ENCODE measurements at regions not wholly inside any gene's neighbourhood (a gene's known extent, or its start where the extent isn't known, plus 50 kb on each side); places are given as distances from the start of the nearest gene placed in this dataset.

DNA sequence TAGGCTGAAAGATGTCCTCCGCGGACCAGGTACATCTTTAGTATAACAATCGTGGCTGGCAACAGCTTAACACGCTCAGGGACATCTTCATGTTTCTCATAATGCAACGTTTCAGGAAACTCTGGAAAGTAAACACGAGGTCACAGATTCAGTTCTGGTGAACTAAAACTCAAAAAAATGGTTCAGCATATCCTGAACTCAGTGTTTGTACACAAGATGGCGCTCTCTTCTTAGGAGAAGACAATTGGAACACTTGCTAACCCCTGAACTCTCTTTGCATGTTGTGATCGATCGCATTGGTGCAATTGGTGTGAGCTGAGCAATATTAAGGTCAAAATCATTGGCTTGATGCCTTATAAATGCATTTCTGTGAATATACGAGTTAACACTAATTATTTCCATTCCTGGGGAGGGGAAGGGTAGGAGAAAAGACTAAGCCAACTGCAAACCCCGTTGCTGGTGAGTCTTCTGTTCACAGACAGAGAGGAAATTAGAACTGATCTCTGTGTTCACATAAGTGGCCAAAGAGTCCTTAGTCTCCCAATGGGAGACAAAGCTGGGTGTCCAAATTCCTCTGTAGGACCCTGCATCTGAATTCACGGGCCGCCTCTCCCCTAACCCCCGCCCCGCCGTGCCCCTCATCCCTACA lies 52.6 kb upstream of the FAM180A start:
- TF ChIP-seq, protein P1, sequence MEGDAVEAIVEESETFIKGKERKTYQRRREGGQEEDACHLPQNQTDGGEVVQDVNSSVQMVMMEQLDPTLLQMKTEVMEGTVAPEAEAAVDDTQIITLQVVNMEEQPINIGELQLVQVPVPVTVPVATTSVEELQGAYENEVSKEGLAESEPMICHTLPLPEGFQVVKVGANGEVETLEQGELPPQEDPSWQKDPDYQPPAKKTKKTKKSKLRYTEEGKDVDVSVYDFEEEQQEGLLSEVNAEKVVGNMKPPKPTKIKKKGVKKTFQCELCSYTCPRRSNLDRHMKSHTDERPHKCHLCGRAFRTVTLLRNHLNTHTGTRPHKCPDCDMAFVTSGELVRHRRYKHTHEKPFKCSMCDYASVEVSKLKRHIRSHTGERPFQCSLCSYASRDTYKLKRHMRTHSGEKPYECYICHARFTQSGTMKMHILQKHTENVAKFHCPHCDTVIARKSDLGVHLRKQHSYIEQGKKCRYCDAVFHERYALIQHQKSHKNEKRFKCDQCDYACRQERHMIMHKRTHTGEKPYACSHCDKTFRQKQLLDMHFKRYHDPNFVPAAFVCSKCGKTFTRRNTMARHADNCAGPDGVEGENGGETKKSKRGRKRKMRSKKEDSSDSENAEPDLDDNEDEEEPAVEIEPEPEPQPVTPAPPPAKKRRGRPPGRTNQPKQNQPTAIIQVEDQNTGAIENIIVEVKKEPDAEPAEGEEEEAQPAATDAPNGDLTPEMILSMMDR (IDR thresholded peaks at IDR 0.05) = peak; percentile 81
- H3K4me1 ChIP-seq (ENCODE audit: insufficient read depth, low read length) = peaks cover 8% of the 10 kb centered on the region
- no peak overlapping the region for H3K27ac ChIP-seq (ENCODE audit: low read depth in 1 of 2, low read length in 2 of 2)
- Mint-ChIP-seq H3K9me3 (no peaks in the 10 kb centered on the region), H3K36me3 (ENCODE audit: low read depth) (no peaks in the 10 kb centered on the region), H3K4me3 (no peak overlapping the region), H3K27ac (no peak overlapping the region), H3K4me1 (ENCODE audit: low read depth) (peaks cover 6% of the 10 kb centered on the region), H3K27me3 (peaks cover 13% of the 10 kb centered on the region)
- H3K9me3 ChIP-seq (ENCODE audit: control insufficient read depth in 1 of 2, insufficient read depth in 1 of 2, low read length in 2 of 2) = no peaks in the 10 kb centered on the region
- ATAC-seq (ENCODE audit: poor library complexity) (peak; percentile 54), DNase-seq (peak in 6 of 14 experiments; percentile 9 to 77 (median 56))
- intact Hi-C loops (cut with DNase I, micrococcal nuclease) = loop anchor here (1.0 to 5.0 kb wide), 3 partner anchors 207 to 1646 kb away; no protein-coding TSS in a partner anchor
- no peak overlapping the region for H3K4me3 ChIP-seq (ENCODE audit: low read length)
- ChIA-PET CTCF (interaction anchor here (0.8 to 2.0 kb wide), 2 partner anchors 208 to 223 kb away, joined by 3 to 17 read pairs; no protein-coding TSS in a partner anchor), POLR2A (no interaction called here)
- peaks cover 0 to 3% of the 10 kb centered on the region in 2 experiments for H3K27me3 ChIP-seq (ENCODE audit: control insufficient read depth in 1 of 2, insufficient read depth in 2 of 2, low read length in 2 of 2)
- H3K36me3 ChIP-seq (ENCODE audit: insufficient read depth, low read length) = no peaks in the 10 kb centered on the region

DNA sequence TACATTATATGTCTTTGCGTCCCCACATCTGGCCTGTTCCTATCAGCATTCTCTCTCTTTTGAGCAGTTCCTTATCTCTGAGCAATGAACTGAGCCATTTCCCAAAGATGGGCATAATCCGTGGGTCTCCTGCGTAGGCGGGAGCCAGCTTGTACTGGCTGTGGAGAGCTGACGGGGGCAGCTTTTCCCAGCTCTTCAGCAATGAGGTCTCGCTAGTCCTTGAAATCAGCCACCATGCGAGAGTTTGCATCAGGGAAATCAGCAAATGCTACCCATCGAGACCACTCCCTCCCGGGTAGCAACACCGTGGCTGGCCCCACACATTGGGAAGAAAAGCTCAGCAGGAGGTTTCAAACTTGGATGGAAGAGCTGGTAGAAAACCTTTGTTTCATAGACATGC lies 51.9 kb upstream of the FAM180A start:
- intact Hi-C loops (cut with DNase I, micrococcal nuclease) = loop anchor here in 1 of 2 experiments (5.0 kb wide), 1 partner anchor 1647 kb away; no protein-coding TSS in a partner anchor
- H3K4me3 ChIP-seq (ENCODE audit: low read length) = no peak overlapping the region
- DNase-seq (no peak), ATAC-seq (ENCODE audit: poor library complexity) (no peak)
- no peak overlapping the region for H3K27ac Mint-ChIP-seq
- H3K9me3 ChIP-seq (ENCODE audit: control insufficient read depth in 1 of 2, insufficient read depth in 1 of 2, low read length in 2 of 2) = no peaks in the 10 kb centered on the region
- peaks cover 13% of the 10 kb centered on the region for H3K27me3 Mint-ChIP-seq
- TF ChIP-seq, protein P1 (IDR thresholded peaks at IDR 0.05) = no peak
- ChIA-PET POLR2A (no interaction called here), CTCF (interaction anchor here (2.0 kb wide), 1 partner anchor 209 kb away, joined by 17 read pairs; no protein-coding TSS in a partner anchor)
- H3K36me3 Mint-ChIP-seq (ENCODE audit: low read depth) = no peaks in the 10 kb centered on the region
- H3K27me3 ChIP-seq (ENCODE audit: control insufficient read depth in 1 of 2, insufficient read depth in 2 of 2, low read length in 2 of 2) = peaks cover 0 to 3% of the 10 kb centered on the region in 2 experiments
- H3K4me1 Mint-ChIP-seq (ENCODE audit: low read depth) = peaks cover 6% of the 10 kb centered on the region
- no peak overlapping the region for H3K27ac ChIP-seq (ENCODE audit: low read depth in 1 of 2, low read length in 2 of 2)
- H3K9me3 Mint-ChIP-seq = no peaks in the 10 kb centered on the region
- no peaks in the 10 kb centered on the region for H3K36me3 ChIP-seq (ENCODE audit: insufficient read depth, low read length)
- no peak overlapping the region for H3K4me3 Mint-ChIP-seq
- peaks cover 8% of the 10 kb centered on the region for H3K4me1 ChIP-seq (ENCODE audit: insufficient read depth, low read length)

DNA sequence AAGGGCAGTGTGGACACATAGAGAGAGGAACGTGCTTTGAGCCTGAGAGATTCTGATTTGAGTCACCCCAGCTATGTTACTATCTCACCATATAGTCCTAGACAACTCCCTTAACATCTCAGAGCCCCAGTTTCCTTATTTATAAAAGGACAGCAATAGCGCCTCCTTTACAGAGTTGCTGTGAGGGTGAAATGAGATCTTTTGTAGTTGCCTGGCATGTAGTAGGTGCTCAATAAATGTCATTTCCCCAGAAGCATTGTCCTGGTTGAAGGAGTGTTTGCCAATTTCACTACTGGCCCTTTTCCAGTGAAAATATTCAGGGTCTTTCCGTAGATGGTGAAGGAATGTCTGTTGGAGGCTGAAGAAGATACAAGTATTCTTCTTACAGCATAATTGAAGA lies 51.3 kb upstream of the FAM180A start:
- no peak overlapping the region for H3K4me3 ChIP-seq (ENCODE audit: low read length)
- Mint-ChIP-seq H3K4me3 (no peak overlapping the region), H3K9me3 (no peaks in the 10 kb centered on the region), H3K27ac (no peak overlapping the region), H3K36me3 (ENCODE audit: low read depth) (no peaks in the 10 kb centered on the region), H3K4me1 (ENCODE audit: low read depth) (peaks cover 6% of the 10 kb centered on the region), H3K27me3 (peaks cover 13% of the 10 kb centered on the region)
- TF ChIP-seq, protein P1 (IDR thresholded peaks at IDR 0.05) = no peak
- H3K9me3 ChIP-seq (ENCODE audit: control insufficient read depth in 1 of 2, insufficient read depth in 1 of 2, low read length in 2 of 2) = no peaks in the 10 kb centered on the region
- ChIA-PET CTCF (no interaction called here), POLR2A (no interaction called here)
- H3K27me3 ChIP-seq (ENCODE audit: control insufficient read depth in 1 of 2, insufficient read depth in 2 of 2, low read length in 2 of 2) = peaks cover 0 to 3% of the 10 kb centered on the region in 2 experiments
- intact Hi-C loops (cut with DNase I, micrococcal nuclease) = loop anchor here in 1 of 2 experiments (5.0 kb wide), 1 partner anchor 1647 kb away; no protein-coding TSS in a partner anchor
- H3K27ac ChIP-seq (ENCODE audit: low read depth in 1 of 2, low read length in 2 of 2) = no peak overlapping the region
- no peak for DNase-seq
- no peaks in the 10 kb centered on the region for H3K36me3 ChIP-seq (ENCODE audit: insufficient read depth, low read length)
- peaks cover 8% of the 10 kb centered on the region for H3K4me1 ChIP-seq (ENCODE audit: insufficient read depth, low read length)
- ATAC-seq (ENCODE audit: poor library complexity) = no peak

Measured in CD4-positive, alpha-beta T cell (primary cell).